ENCODE measurements at regions not wholly inside any gene's neighbourhood (a gene's known extent, or its start where the extent isn't known, plus 50 kb on each side); places are given as distances from the start of the nearest gene placed in this dataset.

DNA sequence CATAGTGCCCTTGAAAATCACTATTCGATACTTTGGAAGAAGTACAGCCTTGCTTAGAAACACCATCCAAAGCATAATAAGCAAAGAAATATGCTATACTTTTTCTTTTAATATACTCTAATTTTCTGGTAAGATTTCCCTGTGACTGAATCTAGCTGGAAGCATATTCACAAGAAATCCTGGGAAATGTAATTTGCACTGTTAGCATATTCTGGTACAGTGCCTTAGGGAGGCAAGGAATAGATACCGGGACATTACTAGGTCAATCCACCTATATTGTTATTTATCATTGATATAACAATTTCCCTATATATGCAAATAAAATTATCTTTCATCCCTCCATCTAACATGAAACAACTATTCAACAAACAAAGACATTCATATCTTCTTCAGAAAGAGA, 1131.3 kb upstream of the PRR20A start:
- no peak for ATAC-seq
- TF ChIP-seq, protein P1, sequence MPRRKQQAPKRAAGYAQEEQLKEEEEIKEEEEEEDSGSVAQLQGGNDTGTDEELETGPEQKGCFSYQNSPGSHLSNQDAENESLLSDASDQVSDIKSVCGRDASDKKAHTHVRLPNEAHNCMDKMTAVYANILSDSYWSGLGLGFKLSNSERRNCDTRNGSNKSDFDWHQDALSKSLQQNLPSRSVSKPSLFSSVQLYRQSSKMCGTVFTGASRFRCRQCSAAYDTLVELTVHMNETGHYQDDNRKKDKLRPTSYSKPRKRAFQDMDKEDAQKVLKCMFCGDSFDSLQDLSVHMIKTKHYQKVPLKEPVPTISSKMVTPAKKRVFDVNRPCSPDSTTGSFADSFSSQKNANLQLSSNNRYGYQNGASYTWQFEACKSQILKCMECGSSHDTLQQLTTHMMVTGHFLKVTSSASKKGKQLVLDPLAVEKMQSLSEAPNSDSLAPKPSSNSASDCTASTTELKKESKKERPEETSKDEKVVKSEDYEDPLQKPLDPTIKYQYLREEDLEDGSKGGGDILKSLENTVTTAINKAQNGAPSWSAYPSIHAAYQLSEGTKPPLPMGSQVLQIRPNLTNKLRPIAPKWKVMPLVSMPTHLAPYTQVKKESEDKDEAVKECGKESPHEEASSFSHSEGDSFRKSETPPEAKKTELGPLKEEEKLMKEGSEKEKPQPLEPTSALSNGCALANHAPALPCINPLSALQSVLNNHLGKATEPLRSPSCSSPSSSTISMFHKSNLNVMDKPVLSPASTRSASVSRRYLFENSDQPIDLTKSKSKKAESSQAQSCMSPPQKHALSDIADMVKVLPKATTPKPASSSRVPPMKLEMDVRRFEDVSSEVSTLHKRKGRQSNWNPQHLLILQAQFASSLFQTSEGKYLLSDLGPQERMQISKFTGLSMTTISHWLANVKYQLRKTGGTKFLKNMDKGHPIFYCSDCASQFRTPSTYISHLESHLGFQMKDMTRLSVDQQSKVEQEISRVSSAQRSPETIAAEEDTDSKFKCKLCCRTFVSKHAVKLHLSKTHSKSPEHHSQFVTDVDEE (CRISPR knock-in tag; IDR thresholded peaks at IDR 0.05): no peak
- TF ChIP-seq OSR1 (CRISPR knock-in tag; IDR thresholded peaks at IDR 0.05): no peak
- TF ChIP-seq, protein P2, sequence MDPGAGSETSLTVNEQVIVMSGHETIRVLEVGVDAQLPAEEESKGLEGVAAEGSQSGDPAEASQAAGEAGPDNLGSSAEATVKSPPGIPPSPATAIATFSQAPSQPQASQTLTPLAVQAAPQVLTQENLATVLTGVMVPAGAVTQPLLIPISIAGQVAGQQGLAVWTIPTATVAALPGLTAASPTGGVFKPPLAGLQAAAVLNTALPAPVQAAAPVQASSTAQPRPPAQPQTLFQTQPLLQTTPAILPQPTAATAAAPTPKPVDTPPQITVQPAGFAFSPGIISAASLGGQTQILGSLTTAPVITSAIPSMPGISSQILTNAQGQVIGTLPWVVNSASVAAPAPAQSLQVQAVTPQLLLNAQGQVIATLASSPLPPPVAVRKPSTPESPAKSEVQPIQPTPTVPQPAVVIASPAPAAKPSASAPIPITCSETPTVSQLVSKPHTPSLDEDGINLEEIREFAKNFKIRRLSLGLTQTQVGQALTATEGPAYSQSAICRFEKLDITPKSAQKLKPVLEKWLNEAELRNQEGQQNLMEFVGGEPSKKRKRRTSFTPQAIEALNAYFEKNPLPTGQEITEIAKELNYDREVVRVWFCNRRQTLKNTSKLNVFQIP (CRISPR knock-in tag; IDR thresholded peaks at IDR 0.05; ENCODE audit: borderline replicate concordance, low read depth): no peak
- no peak for TF ChIP-seq RARB (CRISPR knock-in tag; IDR thresholded peaks at IDR 0.05)
- no peak for TF ChIP-seq CSDC2 (CRISPR knock-in tag; IDR thresholded peaks at IDR 0.05)
- TF ChIP-seq ZNF565 (CRISPR knock-in tag; conservative IDR thresholded peaks at IDR 0.05; ENCODE audit: low read depth): no peak
- no peak for TF ChIP-seq BACH2 (CRISPR knock-in tag; IDR thresholded peaks at IDR 0.05; ENCODE audit: borderline replicate concordance)
- TF ChIP-seq, protein P3, sequence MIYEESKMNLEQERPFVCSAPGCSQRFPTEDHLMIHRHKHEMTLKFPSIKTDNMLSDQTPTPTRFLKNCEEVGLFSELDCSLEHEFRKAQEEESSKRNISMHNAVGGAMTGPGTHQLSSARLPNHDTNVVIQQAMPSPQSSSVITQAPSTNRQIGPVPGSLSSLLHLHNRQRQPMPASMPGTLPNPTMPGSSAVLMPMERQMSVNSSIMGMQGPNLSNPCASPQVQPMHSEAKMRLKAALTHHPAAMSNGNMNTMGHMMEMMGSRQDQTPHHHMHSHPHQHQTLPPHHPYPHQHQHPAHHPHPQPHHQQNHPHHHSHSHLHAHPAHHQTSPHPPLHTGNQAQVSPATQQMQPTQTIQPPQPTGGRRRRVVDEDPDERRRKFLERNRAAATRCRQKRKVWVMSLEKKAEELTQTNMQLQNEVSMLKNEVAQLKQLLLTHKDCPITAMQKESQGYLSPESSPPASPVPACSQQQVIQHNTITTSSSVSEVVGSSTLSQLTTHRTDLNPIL (CRISPR knock-in tag; IDR thresholded peaks at IDR 0.05; ENCODE audit: low read depth): no peak
- TF ChIP-seq, protein P4, sequence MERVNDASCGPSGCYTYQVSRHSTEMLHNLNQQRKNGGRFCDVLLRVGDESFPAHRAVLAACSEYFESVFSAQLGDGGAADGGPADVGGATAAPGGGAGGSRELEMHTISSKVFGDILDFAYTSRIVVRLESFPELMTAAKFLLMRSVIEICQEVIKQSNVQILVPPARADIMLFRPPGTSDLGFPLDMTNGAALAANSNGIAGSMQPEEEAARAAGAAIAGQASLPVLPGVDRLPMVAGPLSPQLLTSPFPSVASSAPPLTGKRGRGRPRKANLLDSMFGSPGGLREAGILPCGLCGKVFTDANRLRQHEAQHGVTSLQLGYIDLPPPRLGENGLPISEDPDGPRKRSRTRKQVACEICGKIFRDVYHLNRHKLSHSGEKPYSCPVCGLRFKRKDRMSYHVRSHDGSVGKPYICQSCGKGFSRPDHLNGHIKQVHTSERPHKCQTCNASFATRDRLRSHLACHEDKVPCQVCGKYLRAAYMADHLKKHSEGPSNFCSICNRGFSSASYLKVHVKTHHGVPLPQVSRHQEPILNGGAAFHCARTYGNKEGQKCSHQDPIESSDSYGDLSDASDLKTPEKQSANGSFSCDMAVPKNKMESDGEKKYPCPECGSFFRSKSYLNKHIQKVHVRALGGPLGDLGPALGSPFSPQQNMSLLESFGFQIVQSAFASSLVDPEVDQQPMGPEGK (CRISPR knock-in tag; IDR thresholded peaks at IDR 0.05; ENCODE audit: borderline replicate concordance): no peak
- TF ChIP-seq ESRRG (CRISPR knock-in tag; IDR thresholded peaks at IDR 0.05): no peak

DNA sequence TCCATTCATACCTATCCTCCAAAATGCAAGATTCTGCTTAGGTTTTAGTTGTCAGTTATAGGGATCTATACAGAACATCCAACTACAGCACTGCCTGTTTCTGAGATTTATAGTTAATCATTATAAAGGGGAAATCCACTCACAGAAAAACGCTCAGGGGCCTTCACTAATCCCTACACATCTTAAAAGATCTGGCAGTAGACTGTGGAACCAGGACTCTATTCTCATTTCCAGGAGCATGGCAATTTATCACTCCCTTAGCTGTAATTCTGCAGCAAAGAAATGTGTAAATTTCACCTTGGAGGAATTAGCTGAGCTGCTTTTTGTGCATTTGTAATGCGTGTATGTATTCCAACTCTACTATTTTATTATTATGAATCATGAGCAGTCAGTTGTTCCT, 1128.1 kb upstream of the PRR20A start:
- TF ChIP-seq ZFP30 (CRISPR knock-in tag; IDR thresholded peaks at IDR 0.05) (no peak), ISL1 (CRISPR knock-in tag; IDR thresholded peaks at IDR 0.05) (no peak)

DNA sequence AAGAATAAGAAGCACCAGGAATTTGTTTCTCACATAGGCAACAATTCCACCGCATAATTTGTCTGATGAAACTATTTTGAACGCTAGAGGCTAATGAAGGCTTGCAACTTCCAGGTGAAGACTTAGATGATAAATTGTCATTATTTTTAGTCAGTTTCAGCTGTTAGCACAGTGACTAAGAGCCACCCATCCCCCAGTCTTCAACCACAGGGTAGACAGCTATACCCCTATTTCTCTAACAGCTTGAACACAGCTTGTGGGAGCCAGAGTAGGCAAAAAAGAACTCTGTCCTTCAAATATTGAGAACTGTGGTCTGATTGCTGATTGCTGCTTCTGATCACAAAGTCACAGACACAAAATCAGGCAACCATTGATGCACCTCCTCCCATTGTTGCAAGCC, 1124.8 kb upstream of the PRR20A start:
- no peak for ATAC-seq
- TF ChIP-seq GLIS3 (CRISPR knock-in tag; IDR thresholded peaks at IDR 0.05): no peak
- no peak for TF ChIP-seq ZNF70 (CRISPR knock-in tag; IDR thresholded peaks at IDR 0.05)
- TF ChIP-seq OSR1 (CRISPR knock-in tag; IDR thresholded peaks at IDR 0.05): no peak
- TF ChIP-seq SNAI2 (CRISPR knock-in tag; IDR thresholded peaks at IDR 0.05): no peak

More for the DNA sequence above, 1128.1 kb upstream of the PRR20A start:
- ATAC-seq: no peak

DNA sequence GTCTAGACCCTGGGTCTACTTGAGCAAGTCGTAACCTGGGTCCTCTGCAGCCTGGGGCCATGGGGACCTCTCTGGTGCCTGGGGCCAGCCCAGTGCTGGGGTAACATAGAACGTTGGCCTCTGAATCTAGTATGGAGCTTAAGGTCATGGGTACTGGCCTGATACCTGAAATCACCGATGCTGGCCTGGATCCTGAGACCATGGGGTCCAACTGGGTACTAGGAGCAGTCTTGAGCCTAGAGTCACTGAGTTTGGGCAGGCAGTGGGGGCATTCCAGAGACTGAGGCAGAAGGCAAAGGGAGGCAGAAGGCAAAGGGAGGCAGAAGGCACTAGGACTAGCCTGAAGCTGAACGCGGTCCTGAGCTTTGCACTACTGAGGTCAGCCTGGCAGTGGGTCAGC, 1121.1 kb upstream of the PRR20A start:
- no peak for ATAC-seq

DNA sequence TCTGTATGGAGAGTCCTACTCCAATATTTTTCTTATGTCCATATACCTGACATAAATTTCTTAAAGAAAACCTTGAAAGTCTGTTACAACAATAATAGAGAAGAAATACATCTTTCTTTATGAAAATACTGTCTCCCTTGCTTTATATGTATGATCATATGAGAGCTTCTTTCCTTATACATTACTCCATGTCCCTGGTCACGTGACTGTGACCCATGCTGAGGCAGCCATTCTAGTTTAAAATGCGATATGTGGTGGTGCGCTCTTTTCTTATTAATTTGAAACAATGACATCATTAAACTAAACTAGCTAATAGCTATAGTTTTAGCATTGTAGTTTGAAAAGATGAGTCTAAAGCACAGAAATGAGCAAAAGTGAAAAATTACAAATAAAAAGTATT, 1120.3 kb upstream of the PRR20A start:
- no peak for TF ChIP-seq ZNF70 (CRISPR knock-in tag; IDR thresholded peaks at IDR 0.05)
- no peak for TF ChIP-seq ZFP30 (CRISPR knock-in tag; IDR thresholded peaks at IDR 0.05)
- no peak for TF ChIP-seq ISL1 (CRISPR knock-in tag; IDR thresholded peaks at IDR 0.05)
- TF ChIP-seq ARNTL (CRISPR knock-in tag; IDR thresholded peaks at IDR 0.05; ENCODE audit: borderline replicate concordance, low read depth): no peak

More for the DNA sequence above, 1121.1 kb upstream of the PRR20A start:
- TF ChIP-seq ZNF8 (CRISPR knock-in tag; IDR thresholded peaks at IDR 0.05) (no peak), SNAI2 (CRISPR knock-in tag; IDR thresholded peaks at IDR 0.05) (no peak), ZNF565 (CRISPR knock-in tag; conservative IDR thresholded peaks at IDR 0.05; ENCODE audit: low read depth) (no peak)
- TF ChIP-seq, protein P4 (CRISPR knock-in tag; IDR thresholded peaks at IDR 0.05; ENCODE audit: borderline replicate concordance): no peak

More for the DNA sequence above, 1120.3 kb upstream of the PRR20A start:
- no peak for ATAC-seq
